Cardiac fibroblast (primary cell): ENCODE measurements at regions not wholly inside any gene's neighbourhood (a gene's known extent, or its start where the extent isn't known, plus 50 kb on each side); places are given as distances from the start of the nearest gene placed in this dataset.
"Not testable (repeated sequence)": the region's sequence is repeated elsewhere in the genome, so short reads cannot be mapped to it uniquely, and the experiment has no call there.

Experiments used
- DNase-seq, 2 donors: peaks; one replicate each; pipeline versions ENCODE4 v3.0.0 to v3.0.0-alpha.2; 2010; ENCODE audit warnings: low read depth in 2 of 2
- H3K4me3 ChIP-seq, 2 donors: replicated peaks in 1 of 2; 1 replicate in 1 of 2; 2 replicates in 1 of 2; pipeline ENCODE4 v1.5.1; 2011; ENCODE audit warnings: low read depth in 2 of 2, low read length in 2 of 2, mild to moderate bottlenecking in 2 of 2, moderate library complexity in 1 of 2
- TF ChIP-seq, protein P1 (sequence below): IDR thresholded peaks from one replicate; pipeline ENCODE4 v1.5.1; 2011; ENCODE audit warnings: low read depth, mild to moderate bottlenecking, low read length, inconsistent platforms

DNA sequence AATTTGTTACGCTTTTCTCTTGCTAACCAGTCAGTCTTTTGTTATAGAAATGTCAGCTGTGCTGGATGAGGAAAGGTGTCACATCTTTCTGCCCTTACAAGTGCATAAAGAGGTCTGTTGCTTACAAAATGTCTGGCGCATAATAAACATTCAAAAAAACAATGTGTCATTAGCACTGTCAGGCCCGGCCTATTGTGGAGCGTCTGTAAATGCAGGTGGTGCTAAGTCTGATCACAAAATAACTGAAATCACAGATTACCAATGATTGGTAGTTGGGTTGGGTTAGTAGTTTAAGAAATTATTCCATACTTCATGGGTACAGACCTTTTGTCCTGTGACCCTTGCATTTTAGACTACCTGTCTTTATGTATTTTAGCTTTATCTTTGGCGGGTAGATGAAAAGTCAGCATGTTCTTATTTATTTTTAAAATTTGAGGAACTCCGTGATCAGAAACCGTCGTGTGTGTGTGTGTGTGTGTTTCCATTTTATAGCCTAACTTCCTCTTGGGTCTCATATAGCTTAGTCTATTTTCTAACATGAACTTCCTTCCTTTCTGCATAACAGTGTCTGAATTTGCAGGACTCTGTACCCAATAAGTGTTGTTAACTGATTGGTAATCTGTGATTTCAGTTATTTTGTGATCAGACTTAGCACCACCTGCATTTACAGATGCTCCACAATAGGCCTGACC is 88.1 kb upstream of the IFNGR1 start:
- TF ChIP-seq, protein P1, sequence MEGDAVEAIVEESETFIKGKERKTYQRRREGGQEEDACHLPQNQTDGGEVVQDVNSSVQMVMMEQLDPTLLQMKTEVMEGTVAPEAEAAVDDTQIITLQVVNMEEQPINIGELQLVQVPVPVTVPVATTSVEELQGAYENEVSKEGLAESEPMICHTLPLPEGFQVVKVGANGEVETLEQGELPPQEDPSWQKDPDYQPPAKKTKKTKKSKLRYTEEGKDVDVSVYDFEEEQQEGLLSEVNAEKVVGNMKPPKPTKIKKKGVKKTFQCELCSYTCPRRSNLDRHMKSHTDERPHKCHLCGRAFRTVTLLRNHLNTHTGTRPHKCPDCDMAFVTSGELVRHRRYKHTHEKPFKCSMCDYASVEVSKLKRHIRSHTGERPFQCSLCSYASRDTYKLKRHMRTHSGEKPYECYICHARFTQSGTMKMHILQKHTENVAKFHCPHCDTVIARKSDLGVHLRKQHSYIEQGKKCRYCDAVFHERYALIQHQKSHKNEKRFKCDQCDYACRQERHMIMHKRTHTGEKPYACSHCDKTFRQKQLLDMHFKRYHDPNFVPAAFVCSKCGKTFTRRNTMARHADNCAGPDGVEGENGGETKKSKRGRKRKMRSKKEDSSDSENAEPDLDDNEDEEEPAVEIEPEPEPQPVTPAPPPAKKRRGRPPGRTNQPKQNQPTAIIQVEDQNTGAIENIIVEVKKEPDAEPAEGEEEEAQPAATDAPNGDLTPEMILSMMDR = no peak
- no peak for DNase-seq
- no peak overlapping the region for H3K4me3 ChIP-seq

DNA sequence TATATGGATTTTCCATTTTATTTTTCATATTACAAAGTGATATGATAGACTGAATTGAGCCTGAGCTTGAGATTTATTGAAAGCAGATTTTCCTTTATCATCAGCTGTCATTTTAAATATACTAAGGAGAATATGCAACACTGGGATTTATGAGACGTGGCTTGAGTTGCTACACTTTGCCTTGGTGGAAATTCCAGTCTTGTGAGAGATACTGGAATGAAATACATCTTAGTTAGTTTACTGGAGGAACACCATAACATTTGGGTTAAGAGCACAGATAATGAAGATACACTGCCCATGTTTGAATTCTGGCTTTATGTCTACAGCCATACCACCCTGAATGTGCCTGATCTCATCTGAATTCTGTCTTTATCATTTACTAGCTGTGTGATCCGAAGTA is 86.5 kb upstream of the IFNGR1 start:
- no peak for DNase-seq
- TF ChIP-seq, protein P1 = no peak

DNA sequence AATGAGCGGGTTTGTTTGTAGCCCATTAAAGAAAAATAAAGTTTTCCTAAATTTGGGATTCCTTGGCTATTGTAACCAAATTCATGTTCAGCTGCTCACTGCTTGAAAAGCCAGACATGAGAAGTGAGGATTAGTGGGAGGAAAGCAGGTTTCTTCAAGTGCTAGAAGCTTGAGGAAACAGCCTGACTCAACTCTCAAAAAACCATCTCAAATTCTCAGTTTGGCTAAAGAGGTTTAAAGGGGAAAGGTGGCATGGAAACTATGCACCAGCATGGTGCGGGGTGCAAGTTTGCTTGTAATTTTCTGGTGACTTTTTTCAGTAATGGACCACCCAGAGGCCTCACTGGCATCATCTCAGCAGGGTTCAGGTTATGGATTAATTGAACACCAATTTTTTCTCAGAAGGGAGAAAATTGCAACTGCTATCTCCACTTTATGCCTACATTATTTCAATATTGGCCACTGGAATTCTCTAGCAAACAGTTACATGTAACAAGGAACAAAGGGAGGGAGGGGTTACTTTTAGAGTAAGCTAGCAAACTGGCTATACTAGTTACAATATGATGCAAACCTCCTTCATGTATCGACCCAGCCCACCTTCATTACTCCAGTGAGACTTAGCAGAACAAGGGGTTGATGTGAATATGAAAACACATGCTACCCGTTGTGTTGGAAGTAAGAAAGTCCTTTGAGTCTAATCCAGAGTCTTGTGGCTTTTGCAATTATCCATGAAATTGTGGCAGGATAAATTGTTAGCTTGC is 85.0 kb upstream of the IFNGR1 start:
- TF ChIP-seq, protein P1 = no peak
- no peak for DNase-seq
- H3K4me3 ChIP-seq = no peak overlapping the region

More for the DNA sequence above, 86.5 kb upstream of the IFNGR1 start:
- H3K4me3 ChIP-seq = no peak overlapping the region

DNA sequence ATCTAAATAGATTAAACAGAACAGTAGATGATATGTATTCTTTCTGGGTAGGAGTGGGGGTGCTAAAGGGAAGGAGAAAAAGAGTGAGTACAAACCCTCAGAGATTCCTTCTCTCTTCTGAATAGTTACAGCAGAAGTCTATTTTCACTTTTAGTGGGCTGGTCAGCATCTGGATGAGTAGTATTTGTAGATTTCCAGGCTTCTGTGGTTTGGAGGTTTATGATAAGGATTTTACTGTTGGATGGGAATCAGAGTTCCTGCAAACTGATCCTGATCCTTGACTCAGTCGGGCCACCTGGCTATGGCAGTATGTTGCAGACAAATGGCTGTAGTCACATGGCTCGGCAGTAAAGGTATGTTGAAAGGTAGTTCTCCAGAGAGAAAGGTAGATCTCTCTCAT is 84.3 kb upstream of the IFNGR1 start:
- no peak for DNase-seq
- H3K4me3 ChIP-seq = no peak overlapping the region
- TF ChIP-seq, protein P1 = no peak

DNA sequence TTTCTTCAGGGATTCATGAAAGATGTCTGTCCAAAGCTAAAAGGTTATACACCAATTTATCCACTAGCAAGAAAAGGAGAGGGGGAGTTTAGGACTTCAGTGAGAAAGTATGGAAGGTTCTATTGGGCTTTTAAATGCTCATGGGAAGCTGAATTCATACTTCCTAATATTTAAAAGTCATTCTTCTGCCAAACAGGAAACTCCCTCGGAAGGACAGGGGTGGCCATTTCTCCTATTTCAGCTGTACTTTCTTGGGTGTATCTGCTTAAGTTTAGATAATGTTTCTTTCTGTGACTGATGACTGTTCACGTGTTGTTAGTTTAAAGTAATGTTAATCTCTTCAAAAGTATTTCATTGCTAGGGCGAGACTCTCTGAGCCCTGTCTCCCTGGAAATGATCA is 80.5 kb upstream of the IFNGR1 start:
- H3K4me3 ChIP-seq = no peak overlapping the region
- no peak for DNase-seq
- TF ChIP-seq, protein P1 = no peak

DNA sequence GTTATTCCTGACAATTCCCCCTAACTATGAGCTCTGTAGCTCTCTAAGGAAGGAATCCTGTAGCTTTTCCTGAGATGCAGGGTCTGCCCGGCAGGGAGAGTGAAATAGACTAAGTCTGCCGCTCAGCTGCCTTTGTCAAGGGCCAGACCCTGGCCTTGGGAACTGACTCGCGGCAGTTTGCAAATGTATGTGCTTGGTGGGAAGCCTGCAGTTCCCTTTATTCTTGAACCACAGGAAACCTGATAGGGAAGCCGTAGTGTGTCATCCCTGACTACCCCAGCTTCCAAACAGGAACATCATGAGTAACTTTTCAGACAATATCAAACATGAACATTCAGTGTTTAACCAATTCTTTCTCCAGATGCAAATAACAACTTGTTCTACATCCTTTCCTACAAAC is 78.7 kb upstream of the IFNGR1 start:
- H3K4me3 ChIP-seq = no peak overlapping the region
- TF ChIP-seq, protein P1 = no peak
- DNase-seq = peak; percentile 14 to 33

DNA sequence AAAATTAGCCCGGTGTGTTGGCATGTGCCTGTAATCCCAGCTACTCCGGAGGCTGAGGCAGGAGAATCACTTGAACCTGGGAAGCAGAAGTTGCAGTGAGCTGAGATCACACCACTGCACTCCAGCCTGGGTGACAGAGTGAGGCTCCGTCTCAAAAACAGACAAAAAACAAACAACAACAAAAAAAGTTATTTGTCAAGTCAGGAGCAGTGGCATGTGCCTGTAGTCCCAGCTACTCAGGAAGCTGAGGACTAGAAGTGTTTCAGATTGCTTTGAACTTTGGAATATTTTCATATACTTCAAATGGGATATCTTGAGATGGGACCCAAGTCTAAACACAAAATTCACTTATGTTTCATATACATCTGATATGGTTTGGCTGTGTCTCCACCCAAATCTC is 73.1 kb upstream of the IFNGR1 start:
- not testable (repeated sequence) for H3K4me3 ChIP-seq, DNase-seq
